Activated CD4-positive, alpha-beta memory T cell treated with anti-CD3 and anti-CD28 coated beads for 36 hours (primary cell): ENCODE measurements at regions not wholly inside any gene's neighbourhood (a gene's known extent, or its start where the extent isn't known, plus 50 kb on each side); places are given as distances from the start of the nearest gene placed in this dataset.

Source experiments
- CTCF ChIA-PET: fragments of 350-600 bp; sonication (Branson Sonifier 250); formaldehyde crosslinking; loops from one replicate; lab custom pipeline; 2021; ENCODE audit warnings: antibody characterized with exemption, inconsistent platforms; lab: Charles Lee
- POLR2A ChIA-PET: fragments of 350-600 bp; sonication (Branson Sonifier 250); formaldehyde crosslinking; loops from one replicate; lab custom pipeline; 2021; ENCODE audit warnings: antibody characterized with exemption; lab: Charles Lee
- DNase-seq: peaks from one replicate; pipeline ENCODE4 v3.0.0-alpha.2; 2020
- H3K27ac Mint-ChIP-seq: one replicate; pipeline ENCODE4 v1.8.0; 2021; ENCODE audit warnings: mixed read lengths
- H3K27me3 Mint-ChIP-seq: one replicate; pipeline ENCODE4 v1.8.0; 2021; ENCODE audit warnings: mixed read lengths
- H3K36me3 Mint-ChIP-seq: one replicate; pipeline ENCODE4 v1.8.0; 2021; ENCODE audit warnings: mixed read lengths
- H3K4me1 Mint-ChIP-seq: one replicate; pipeline ENCODE4 v1.8.0; 2021; ENCODE audit warnings: low read depth, mixed read lengths
- H3K4me3 Mint-ChIP-seq: one replicate; pipeline ENCODE4 v1.8.0; 2021; ENCODE audit warnings: mild to moderate bottlenecking, mixed read lengths
- H3K9me3 Mint-ChIP-seq: one replicate; pipeline ENCODE4 v1.8.0; 2021; ENCODE audit warnings: mixed read lengths
- intact Hi-C: fragments of 100-400 bp; cut with micrococcal nuclease; formaldehyde crosslinking; loops from one replicate; pipeline ENCODE4 v1.15.1; 2023

DNA sequence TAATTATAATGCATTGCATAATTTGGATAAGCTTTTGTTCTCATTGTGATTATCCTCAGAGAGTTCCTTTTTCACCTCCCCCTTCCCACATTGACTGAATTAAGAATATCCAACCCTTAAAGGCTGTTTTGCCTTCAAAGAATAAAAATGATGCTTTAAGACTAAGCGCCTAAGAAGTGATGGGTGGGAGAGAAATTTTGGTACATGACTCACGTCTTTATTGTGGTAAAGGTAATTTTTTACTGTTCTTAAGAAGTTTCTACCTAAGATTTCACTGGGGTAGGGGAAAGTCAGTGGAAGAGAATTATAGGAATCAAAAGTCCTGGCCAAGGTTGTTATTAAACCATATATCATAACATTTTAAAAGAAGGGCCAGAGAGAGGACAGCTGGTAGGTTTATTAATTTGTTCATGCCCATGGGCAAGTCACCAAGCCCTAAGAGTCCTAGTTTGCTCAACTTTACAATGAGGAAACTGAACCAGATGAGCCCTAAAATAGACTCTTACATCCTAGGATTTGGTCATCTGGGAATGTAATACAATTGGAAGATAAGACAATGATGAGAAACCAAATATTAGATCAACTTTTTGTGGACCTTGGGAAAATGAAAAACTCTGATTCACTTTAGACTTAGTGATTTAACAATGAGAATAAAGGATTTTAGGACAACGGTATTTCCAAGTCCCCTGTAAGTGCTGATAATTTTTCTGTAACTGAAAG, 101.1 kb upstream of the RASGRP1 start:
- no peak for DNase-seq
- H3K9me3 Mint-ChIP-seq: no peaks in the 10 kb centered on the region
- peaks cover 5% of the 10 kb centered on the region for H3K36me3 Mint-ChIP-seq
- intact Hi-C loops: no loop called here
- ChIA-PET POLR2A (interaction anchor here (1.5 to 2.3 kb wide), 2 partner anchors 54 to 101 kb away, joined by 3 to 7 read pairs; partner anchors contain the start of gene RASGRP1), CTCF (interaction anchor here (2.8 kb wide), 1 partner anchor 13 kb away, joined by 12 read pairs; no protein-coding TSS in a partner anchor)
- no peaks in the 10 kb centered on the region for H3K27me3 Mint-ChIP-seq
- H3K4me1 Mint-ChIP-seq: peaks cover 89% of the 10 kb centered on the region
- peak overlapping the region; percentile 6 for H3K4me3 Mint-ChIP-seq
- peak overlapping the region; percentile 80 for H3K27ac Mint-ChIP-seq

DNA sequence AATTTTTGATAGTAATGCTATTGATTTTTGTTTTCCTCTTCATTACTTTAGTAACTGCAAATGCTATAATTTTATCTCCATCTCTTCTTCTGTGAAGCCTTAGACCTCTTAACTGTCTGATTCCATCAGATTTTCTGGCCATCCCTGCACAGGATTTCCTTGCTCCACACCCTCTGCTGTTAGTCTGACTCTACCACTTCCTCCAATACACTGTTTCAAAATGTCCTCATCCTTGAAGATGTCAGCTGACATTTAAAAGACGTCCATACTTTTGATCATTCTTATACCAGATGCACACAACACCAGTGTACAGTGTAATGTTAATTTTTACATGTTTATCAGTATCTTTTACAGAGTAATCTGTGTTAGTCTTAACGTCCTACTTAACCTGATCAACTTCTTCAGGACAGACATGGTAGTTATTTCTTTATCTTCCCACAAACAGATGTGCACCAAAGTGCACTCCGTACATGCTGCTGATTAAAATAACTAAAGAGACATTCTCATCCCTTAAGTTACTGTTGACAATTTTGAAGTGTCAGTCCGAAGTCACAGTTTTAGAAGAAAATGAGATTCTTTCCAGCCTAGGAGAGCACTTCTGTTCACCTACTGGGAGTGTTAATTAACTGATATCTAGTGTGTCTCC, 102.4 kb upstream of the RASGRP1 start:
- H3K27me3 Mint-ChIP-seq: no peaks in the 10 kb centered on the region
- CTCF ChIA-PET: interaction anchor here (1.0 to 9.6 kb wide), 4 partner anchors 14 to 103 kb away, joined by 3 to 150 read pairs (median 4); partner anchors contain the start of gene RASGRP1
- peak overlapping the region; percentile 80 for H3K27ac Mint-ChIP-seq
- no peak for DNase-seq
- peaks cover 91% of the 10 kb centered on the region for H3K4me1 Mint-ChIP-seq
- peaks cover 5% of the 10 kb centered on the region for H3K36me3 Mint-ChIP-seq
- no peak overlapping the region for H3K4me3 Mint-ChIP-seq
- POLR2A ChIA-PET: interaction anchor here (1.5 to 2.3 kb wide), 2 partner anchors 55 to 102 kb away, joined by 3 to 7 read pairs; partner anchors contain the start of gene RASGRP1
- intact Hi-C loops: no loop called here
- H3K9me3 Mint-ChIP-seq: no peaks in the 10 kb centered on the region

DNA sequence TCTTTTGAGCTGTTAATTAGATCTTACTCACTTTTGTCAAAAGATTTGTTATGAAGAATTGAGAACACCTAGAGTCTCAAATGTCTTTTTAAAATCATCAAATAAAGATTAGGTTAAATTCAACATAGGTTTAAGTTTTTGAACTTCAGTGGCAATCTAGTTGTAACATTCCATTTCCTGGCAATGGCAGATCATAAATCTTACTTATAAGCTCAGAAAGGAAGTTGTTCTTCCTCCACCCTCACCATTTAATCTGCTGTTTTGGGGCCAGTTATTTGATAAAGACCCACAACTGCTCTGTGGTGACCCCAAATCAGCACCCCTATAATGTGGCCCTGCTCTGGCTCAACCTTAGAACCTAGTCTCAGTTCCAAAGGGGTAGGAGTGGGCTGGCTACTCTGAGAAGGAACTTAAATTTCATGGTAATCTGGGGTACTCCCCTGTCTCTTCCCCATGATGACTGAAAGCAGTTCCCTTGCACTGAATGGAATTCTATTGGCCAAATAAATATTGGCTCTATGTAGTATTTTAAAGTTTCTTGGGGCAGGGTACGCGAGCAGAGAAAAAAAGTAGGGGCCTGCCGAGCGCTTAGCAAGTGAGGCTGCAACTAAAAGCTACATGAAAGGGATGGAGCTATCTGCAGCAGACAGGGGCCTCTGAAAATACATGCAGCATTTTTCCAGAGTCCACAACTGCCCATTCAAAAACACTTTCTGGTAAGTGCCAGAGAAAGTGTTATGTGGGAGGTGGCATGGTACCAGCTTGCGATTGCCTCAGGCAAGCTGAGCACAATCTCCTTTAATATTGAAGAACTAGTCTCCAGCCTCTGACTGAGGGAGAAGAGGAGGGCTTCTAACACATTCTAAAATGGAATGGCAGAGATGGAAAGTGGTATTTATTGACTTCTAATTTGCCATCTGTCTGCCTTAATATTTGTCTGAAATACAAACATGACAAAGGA, 103.6 kb upstream of the RASGRP1 start:
- Mint-ChIP-seq H3K4me1 (peaks cover 91% of the 10 kb centered on the region), H3K27me3 (no peaks in the 10 kb centered on the region), H3K9me3 (no peaks in the 10 kb centered on the region), H3K27ac (peak overlapping the region; percentile 80), H3K36me3 (peaks cover 5% of the 10 kb centered on the region), H3K4me3 (no peak overlapping the region)
- CTCF ChIA-PET: interaction anchor here (0.7 to 9.6 kb wide), 6 partner anchors 17 to 586 kb away, joined by 3 to 150 read pairs (median 4); partner anchors contain the start of gene RASGRP1
- POLR2A ChIA-PET: interaction anchor here (1.4 to 7.7 kb wide), 3 partner anchors 15 to 106 kb away, joined by 4 to 133 read pairs (median 7); partner anchors contain the start of gene RASGRP1
- intact Hi-C loops: no loop called here
- no peak for DNase-seq

DNA sequence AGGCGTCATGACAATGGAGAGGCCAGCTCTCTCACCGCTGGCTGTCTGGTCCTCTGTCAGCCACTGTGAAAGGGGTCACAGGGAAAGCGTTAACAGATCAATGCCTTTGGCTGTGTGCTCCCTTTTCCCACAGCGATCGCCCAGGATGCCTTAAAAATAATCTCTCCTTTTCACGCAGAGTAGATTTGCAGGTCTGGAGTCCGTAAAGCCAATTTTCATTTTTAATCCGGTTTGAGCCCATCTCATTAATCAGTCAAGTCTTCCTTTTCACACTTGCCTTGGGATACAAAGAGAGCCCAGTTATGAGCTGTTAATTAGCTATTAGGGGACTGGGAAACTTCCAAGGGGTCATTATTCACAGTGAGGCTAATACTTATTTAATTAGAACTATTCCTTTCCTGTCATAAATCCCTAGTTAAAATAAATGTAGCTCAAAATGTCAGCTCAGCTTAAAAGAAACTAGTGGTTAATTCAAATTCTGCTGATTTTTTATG, 104.3 kb upstream of the RASGRP1 start:
- peaks cover 5% of the 10 kb centered on the region for H3K36me3 Mint-ChIP-seq
- DNase-seq: no peak
- peak overlapping the region; percentile 97 for H3K27ac Mint-ChIP-seq
- H3K27me3 Mint-ChIP-seq: no peaks in the 10 kb centered on the region
- ChIA-PET POLR2A (interaction anchor here (1.4 to 7.7 kb wide), 4 partner anchors 16 to 107 kb away, joined by 4 to 133 read pairs (median 22); partner anchors contain the start of gene RASGRP1), CTCF (interaction anchor here (1.4 to 9.6 kb wide), 4 partner anchors 18 to 31 kb away, joined by 4 to 150 read pairs (median 5); no protein-coding TSS in a partner anchor)
- intact Hi-C loops: no loop called here
- peaks cover 94% of the 10 kb centered on the region for H3K4me1 Mint-ChIP-seq
- no peak overlapping the region for H3K4me3 Mint-ChIP-seq
- H3K9me3 Mint-ChIP-seq: no peaks in the 10 kb centered on the region

- peak overlapping the region; percentile 66 for H3K4me3 Mint-ChIP-seq
Observed at GRCh38 chr15:38670128-38671005, 105.8 kb upstream of the RASGRP1 start.

GRCh38 chr15:38671006-38671387, 106.4 kb upstream of the RASGRP1 start:
- Mint-ChIP-seq H3K27ac (peak overlapping the region; percentile 97), H3K4me3 (peak overlapping the region; percentile 66), H3K9me3 (no peaks in the 10 kb centered on the region), H3K27me3 (no peaks in the 10 kb centered on the region), H3K4me1 (peaks cover 86% of the 10 kb centered on the region), H3K36me3 (peaks cover 5% of the 10 kb centered on the region)
- CTCF ChIA-PET: interaction anchor here (0.7 to 9.6 kb wide), 7 partner anchors 16 to 217 kb away, joined by 3 to 150 read pairs (median 8); partner anchors contain the start of genes FAM98B and RASGRP1
- intact Hi-C loops: loop anchor here (1.0 kb wide), 4 partner anchors 11 to 111 kb away; no protein-coding TSS in a partner anchor
- DNase-seq: no peak
- POLR2A ChIA-PET: interaction anchor here (0.8 to 7.7 kb wide), 12 partner anchors 9 to 149 kb away, joined by 3 to 133 read pairs (median 11); partner anchors contain the start of gene RASGRP1

More at GRCh38 chr15:38670128-38671005, 105.8 kb upstream of the RASGRP1 start:
- peak; percentile 83 for DNase-seq
- peak overlapping the region; percentile 97 for H3K27ac Mint-ChIP-seq
- no peaks in the 10 kb centered on the region for H3K9me3 Mint-ChIP-seq
- H3K4me1 Mint-ChIP-seq: peaks cover 91% of the 10 kb centered on the region
- no peaks in the 10 kb centered on the region for H3K27me3 Mint-ChIP-seq
- ChIA-PET POLR2A (interaction anchor here (0.8 to 7.7 kb wide), 10 partner anchors 9 to 148 kb away, joined by 3 to 133 read pairs (median 12); partner anchors contain the start of gene RASGRP1), CTCF (interaction anchor here (1.2 to 9.6 kb wide), 5 partner anchors 16 to 109 kb away, joined by 4 to 150 read pairs (median 6); partner anchors contain the start of gene RASGRP1)
- intact Hi-C loops: loop anchor here (1.0 kb wide), 7 partner anchors 10 to 110 kb away; no protein-coding TSS in a partner anchor
- H3K36me3 Mint-ChIP-seq: peaks cover 5% of the 10 kb centered on the region

GRCh38 chr15:38671675-38672254, 107.2 kb upstream of the RASGRP1 start:
- peaks cover 5% of the 10 kb centered on the region for H3K36me3 Mint-ChIP-seq
- CTCF ChIA-PET: interaction anchor here (0.6 to 9.6 kb wide), 9 partner anchors 15 to 251 kb away, joined by 3 to 150 read pairs (median 5); partner anchors contain the start of genes FAM98B and RASGRP1
- POLR2A ChIA-PET: interaction anchor here (1.1 to 7.7 kb wide), 10 partner anchors 12 to 118 kb away, joined by 3 to 133 read pairs (median 12); partner anchors contain the start of gene RASGRP1
- H3K4me1 Mint-ChIP-seq: peaks cover 78% of the 10 kb centered on the region
- DNase-seq: peak; percentile 71
- H3K9me3 Mint-ChIP-seq: no peaks in the 10 kb centered on the region
- intact Hi-C loops: loop anchor here (1.0 kb wide), 4 partner anchors 11 to 111 kb away; no protein-coding TSS in a partner anchor
- peak overlapping the region; percentile 66 for H3K4me3 Mint-ChIP-seq
- no peaks in the 10 kb centered on the region for H3K27me3 Mint-ChIP-seq
- peak overlapping the region; percentile 97 for H3K27ac Mint-ChIP-seq

DNA sequence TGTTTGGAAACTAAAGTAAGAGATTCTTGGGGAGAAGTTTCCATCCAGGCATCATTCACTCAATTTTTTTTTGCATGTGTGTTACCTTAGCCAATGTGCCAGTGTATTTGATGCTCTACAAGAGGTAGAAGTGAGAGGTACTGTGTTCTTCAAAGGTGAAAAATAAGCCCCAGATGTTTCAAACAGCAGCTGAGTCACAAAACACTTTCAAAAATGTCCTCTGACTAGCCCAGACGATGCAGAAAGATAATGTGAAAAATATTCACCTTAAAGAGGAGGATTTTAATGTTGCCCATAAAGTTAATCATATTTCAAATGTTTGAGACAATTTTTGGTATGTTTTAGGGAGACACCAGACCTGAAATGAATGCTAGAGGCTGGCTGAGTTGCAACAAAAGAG, 107.7 kb upstream of the RASGRP1 start:
- Mint-ChIP-seq H3K4me1 (peaks cover 76% of the 10 kb centered on the region), H3K4me3 (peak overlapping the region; percentile 66), H3K27ac (peak overlapping the region; percentile 97), H3K9me3 (no peaks in the 10 kb centered on the region), H3K27me3 (no peaks in the 10 kb centered on the region), H3K36me3 (peaks cover 5% of the 10 kb centered on the region)
- intact Hi-C loops: no loop called here
- DNase-seq: no peak
- POLR2A ChIA-PET: interaction anchor here (1.1 to 7.7 kb wide), 9 partner anchors 11 to 118 kb away, joined by 3 to 133 read pairs (median 13); partner anchors contain the start of gene RASGRP1
- CTCF ChIA-PET: interaction anchor here (0.6 to 9.6 kb wide), 9 partner anchors 11 to 251 kb away, joined by 3 to 150 read pairs (median 4); partner anchors contain the start of gene RASGRP1
